ENCODE measurements at regions not wholly inside any gene's neighbourhood (a gene's known extent, or its start where the extent isn't known, plus 50 kb on each side); places are given as distances from the start of the nearest gene placed in this dataset.

DNA sequence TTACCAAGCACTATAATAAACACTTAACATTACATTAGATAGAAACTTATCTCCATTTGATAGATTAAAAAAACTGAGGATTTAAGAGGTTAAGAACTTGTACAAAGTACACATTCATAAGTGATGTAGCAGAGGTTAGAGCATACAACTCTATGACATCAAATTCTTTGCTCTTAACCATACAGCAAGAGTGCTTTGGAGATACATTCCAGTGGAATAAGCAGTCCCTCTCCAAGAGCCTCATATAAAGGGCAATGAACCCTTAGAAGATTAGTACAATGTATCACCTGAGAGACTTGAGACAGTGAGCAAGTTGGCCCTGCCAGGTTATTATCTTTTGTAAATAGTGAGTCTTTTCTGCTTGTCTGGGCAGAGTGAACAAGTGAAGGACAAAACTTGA lies 600.4 kb upstream of the CT83 start:
- TF ChIP-seq, protein P1, sequence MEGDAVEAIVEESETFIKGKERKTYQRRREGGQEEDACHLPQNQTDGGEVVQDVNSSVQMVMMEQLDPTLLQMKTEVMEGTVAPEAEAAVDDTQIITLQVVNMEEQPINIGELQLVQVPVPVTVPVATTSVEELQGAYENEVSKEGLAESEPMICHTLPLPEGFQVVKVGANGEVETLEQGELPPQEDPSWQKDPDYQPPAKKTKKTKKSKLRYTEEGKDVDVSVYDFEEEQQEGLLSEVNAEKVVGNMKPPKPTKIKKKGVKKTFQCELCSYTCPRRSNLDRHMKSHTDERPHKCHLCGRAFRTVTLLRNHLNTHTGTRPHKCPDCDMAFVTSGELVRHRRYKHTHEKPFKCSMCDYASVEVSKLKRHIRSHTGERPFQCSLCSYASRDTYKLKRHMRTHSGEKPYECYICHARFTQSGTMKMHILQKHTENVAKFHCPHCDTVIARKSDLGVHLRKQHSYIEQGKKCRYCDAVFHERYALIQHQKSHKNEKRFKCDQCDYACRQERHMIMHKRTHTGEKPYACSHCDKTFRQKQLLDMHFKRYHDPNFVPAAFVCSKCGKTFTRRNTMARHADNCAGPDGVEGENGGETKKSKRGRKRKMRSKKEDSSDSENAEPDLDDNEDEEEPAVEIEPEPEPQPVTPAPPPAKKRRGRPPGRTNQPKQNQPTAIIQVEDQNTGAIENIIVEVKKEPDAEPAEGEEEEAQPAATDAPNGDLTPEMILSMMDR (IDR thresholded peaks at IDR 0.05): no peak
- TF ChIP-seq EZH2 (IDR thresholded peaks at IDR 0.05) (no peak), EZH2phosphoT487 (IDR thresholded peaks at IDR 0.05) (no peak)

All from neural progenitor cell (in vitro differentiated cells).